ENCODE measurements at regions not wholly inside any gene's neighbourhood (a gene's known extent, or its start where the extent isn't known, plus 50 kb on each side); places are given as distances from the start of the nearest gene placed in this dataset.
A peak's percentile ranks its signal among the peaks of the same experiment; 100 is the strongest.

- no peak overlapping the region for H3K27ac ChIP-seq
- H3K27ac Mint-ChIP-seq: no peak overlapping the region
- no peak overlapping the region for H3K9ac ChIP-seq
- H3K79me2 ChIP-seq (ENCODE audit: low read depth): no peaks in the 10 kb centered on the region
- no peaks in the 10 kb centered on the region for H4K20me1 ChIP-seq (ENCODE audit: low read depth)
- DNase-seq (ENCODE audit: low spot score): no peak
- no peaks in the 10 kb centered on the region for H3K36me3 Mint-ChIP-seq
- TF ChIP-seq EZH2 (IDR thresholded peaks at IDR 0.05) (no peak), EZH2phosphoT487 (IDR thresholded peaks at IDR 0.05) (no peak), CTCF (IDR thresholded peaks at IDR 0.05) (no peak)
- no peaks in the 10 kb centered on the region for H3F3A ChIP-seq (ENCODE audit: low read depth)
- no peak overlapping the region for H3K4me2 ChIP-seq
- H2AFZ ChIP-seq (replicated peaks): no peak overlapping the region
- no peaks in the 10 kb centered on the region for H3K36me3 ChIP-seq
- H3K4me1 Mint-ChIP-seq: no peaks in the 10 kb centered on the region
- H3K27me3 Mint-ChIP-seq (ENCODE audit: insufficient read depth, low read depth): no peaks in the 10 kb centered on the region
- H3K27me3 ChIP-seq: no peaks in the 10 kb centered on the region
- no peak overlapping the region for H3K4me3 Mint-ChIP-seq
- H3K9me3 ChIP-seq (ENCODE audit: low read depth): no peaks in the 10 kb centered on the region
- no peak overlapping the region for H3K4me3 ChIP-seq
- H3K4me1 ChIP-seq: no peaks in the 10 kb centered on the region
- peaks cover 4% of the 10 kb centered on the region for H3K9me3 Mint-ChIP-seq
These were observed 621.8 kb upstream of the NR5A2 start for GRCh38 chr1:199405634-199406196.

GRCh38 chr1:199410462-199410861 is 617.0 kb upstream of the NR5A2 start:
- no peaks in the 10 kb centered on the region for H3K79me2 ChIP-seq (ENCODE audit: low read depth)
- TF ChIP-seq EZH2phosphoT487 (IDR thresholded peaks at IDR 0.05) (no peak), EZH2 (IDR thresholded peaks at IDR 0.05) (no peak), CTCF (IDR thresholded peaks at IDR 0.05) (no peak)
- no peaks in the 10 kb centered on the region for H3K36me3 Mint-ChIP-seq
- no peak for DNase-seq (ENCODE audit: low spot score)
- no peaks in the 10 kb centered on the region for H3K27me3 Mint-ChIP-seq (ENCODE audit: insufficient read depth, low read depth)
- H3K9me3 ChIP-seq (ENCODE audit: low read depth): no peaks in the 10 kb centered on the region
- peak overlapping the region; percentile 12 for H3K27ac Mint-ChIP-seq
- no peaks in the 10 kb centered on the region for H3K4me1 ChIP-seq
- H3K9ac ChIP-seq: no peak overlapping the region
- H3K27ac ChIP-seq: no peak overlapping the region
- H2AFZ ChIP-seq (replicated peaks): no peak overlapping the region
- H3F3A ChIP-seq (ENCODE audit: low read depth): no peaks in the 10 kb centered on the region
- H3K9me3 Mint-ChIP-seq: peaks cover 4% of the 10 kb centered on the region
- H3K4me1 Mint-ChIP-seq: peaks cover 12% of the 10 kb centered on the region
- H3K27me3 ChIP-seq: no peaks in the 10 kb centered on the region
- H3K4me3 ChIP-seq: no peak overlapping the region
- no peaks in the 10 kb centered on the region for H3K36me3 ChIP-seq
- H4K20me1 ChIP-seq (ENCODE audit: low read depth): no peaks in the 10 kb centered on the region
- H3K4me3 Mint-ChIP-seq: no peak overlapping the region
- H3K4me2 ChIP-seq: no peak overlapping the region

GRCh38 chr1:199411506-199411905 is 616.0 kb upstream of the NR5A2 start:
- H3K4me3 Mint-ChIP-seq: no peak overlapping the region
- Histone ChIP-seq H3K9ac (no peak overlapping the region), H3K79me2 (ENCODE audit: low read depth) (no peaks in the 10 kb centered on the region), H3K27me3 (no peaks in the 10 kb centered on the region), H3K4me3 (no peak overlapping the region), H4K20me1 (ENCODE audit: low read depth) (no peaks in the 10 kb centered on the region), H3K4me1 (no peaks in the 10 kb centered on the region), H3F3A (ENCODE audit: low read depth) (no peaks in the 10 kb centered on the region), H2AFZ (replicated peaks) (no peak overlapping the region), H3K4me2 (no peak overlapping the region), H3K36me3 (no peaks in the 10 kb centered on the region), H3K27ac (no peak overlapping the region), H3K9me3 (ENCODE audit: low read depth) (no peaks in the 10 kb centered on the region)
- TF ChIP-seq EZH2 (IDR thresholded peaks at IDR 0.05): no peak
- TF ChIP-seq CTCF (IDR thresholded peaks at IDR 0.05): no peak
- TF ChIP-seq EZH2phosphoT487 (IDR thresholded peaks at IDR 0.05): no peak
- H3K27me3 Mint-ChIP-seq (ENCODE audit: insufficient read depth, low read depth): no peaks in the 10 kb centered on the region
- DNase-seq (ENCODE audit: low spot score): no peak
- peaks cover 7% of the 10 kb centered on the region for H3K9me3 Mint-ChIP-seq
- H3K4me1 Mint-ChIP-seq: peaks cover 12% of the 10 kb centered on the region
- H3K27ac Mint-ChIP-seq: peak overlapping the region; percentile 50
- H3K36me3 Mint-ChIP-seq: no peaks in the 10 kb centered on the region

All from neural progenitor cell (in vitro differentiated cells).